CD14-positive monocyte (primary cell): ENCODE measurements at regions not wholly inside any gene's neighbourhood (a gene's known extent, or its start where the extent isn't known, plus 50 kb on each side); places are given as distances from the start of the nearest gene placed in this dataset.

Experiments
- DNase-seq, 3 donors: peaks; one replicate each; pipeline ENCODE4 v3.0.0-alpha.2; 2011 to 2022
- H2AFZ ChIP-seq: 2 replicates; pipeline ENCODE4 v1.6.0; 2012; ENCODE audit warnings: mild to moderate bottlenecking, low read depth, low read length, inconsistent platforms; ENCODE audit not compliant: insufficient read depth, poor library complexity, severe bottlenecking
- H3K27ac ChIP-seq, 2 donors: 1 replicate in 1 of 2; 2 replicates in 1 of 2; pipeline ENCODE4 v1.5.1; 2012 to 2013; ENCODE audit warnings: low read length in 2 of 2, control low read depth in 1 of 2, inconsistent platforms in 1 of 2, low read depth in 1 of 2, mild to moderate bottlenecking in 1 of 2
- H3K27me3 ChIP-seq, 2 donors: one replicate each; pipeline versions ENCODE4 v1.6.0 to v1.6.1; 2011 to 2013; ENCODE audit warnings: low read length in 2 of 2; ENCODE audit not compliant: control insufficient read depth in 2 of 2, insufficient read depth in 2 of 2
- H3K36me3 ChIP-seq, 2 donors: replicated peaks in 1 of 2; 1 replicate in 1 of 2; 2 replicates in 1 of 2; pipeline versions ENCODE4 v1.5.1 to v1.6.1; 2012 to 2013; ENCODE audit warnings: low read length in 2 of 2, control low read depth in 1 of 2, inconsistent platforms in 1 of 2, mild to moderate bottlenecking in 1 of 2; ENCODE audit not compliant: insufficient read depth in 2 of 2, control insufficient read depth in 1 of 2
- H3K4me1 ChIP-seq, 2 donors: 1 replicate in 1 of 2; 2 replicates in 1 of 2; pipeline versions ENCODE4 v1.5.1 to v1.6.1; 2012 to 2013; ENCODE audit warnings: low read length in 2 of 2, control low read depth in 1 of 2, inconsistent platforms in 1 of 2, mild to moderate bottlenecking in 1 of 2, moderate library complexity in 1 of 2; ENCODE audit not compliant: insufficient read depth in 2 of 2, control insufficient read depth in 1 of 2
- H3K4me2 ChIP-seq: replicated peaks from 2 replicates; pipeline ENCODE3; 2012; ENCODE audit warnings: low read length, moderate library complexity, mild to moderate bottlenecking; ENCODE audit not compliant: poor library complexity, severe bottlenecking; ENCODE audit errors: extremely low read depth
- H3K4me3 ChIP-seq, 3 experiments: fragments of 200-600 bp in 1 of 3; sonication (generic) in 1 of 3; replicated peaks in 1 of 3; 1 replicate in 2 of 3; 2 replicates in 1 of 3; pipeline ENCODE4 v1.5.1; 2011 to 2013; ENCODE audit warnings: low read length in 3 of 3, mild to moderate bottlenecking in 3 of 3, control low read depth in 2 of 3, low read depth in 2 of 3, inconsistent platforms in 1 of 3, moderate library complexity in 1 of 3
- H3K79me2 ChIP-seq: 2 replicates; pipeline ENCODE4 v1.6.0; 2012; ENCODE audit warnings: mild to moderate bottlenecking, control low read depth, inconsistent platforms, low read length, moderate library complexity; ENCODE audit not compliant: insufficient read depth
- H3K9ac ChIP-seq: 2 replicates; pipeline ENCODE4 v1.6.0; 2017; ENCODE audit warnings: low read length, mild to moderate bottlenecking; ENCODE audit not compliant: insufficient read depth, poor library complexity, severe bottlenecking
- H3K9me3 ChIP-seq, 2 donors: replicated peaks in 1 of 2; 1 replicate in 1 of 2; 2 replicates in 1 of 2; pipeline versions ENCODE4 v1.5.1 to v1.6.1; 2012 to 2013; ENCODE audit warnings: low read length in 2 of 2, control low read depth in 1 of 2; ENCODE audit not compliant: control insufficient read depth in 1 of 2, insufficient read depth in 1 of 2
- H4K20me1 ChIP-seq: 2 replicates; pipeline ENCODE4 v1.6.0; 2012; ENCODE audit warnings: mild to moderate bottlenecking, low read length, control low read depth, moderate library complexity; ENCODE audit not compliant: insufficient read depth
- H3K27ac Mint-ChIP-seq, 7 donors: one replicate each; pipeline ENCODE4 v1.8.0; 2020; ENCODE audit warnings: mild to moderate bottlenecking in 7 of 7, mixed read lengths in 7 of 7, moderate library complexity in 6 of 7, inconsistent platforms in 2 of 7
- H3K27me3 Mint-ChIP-seq, 3 donors: one replicate each; pipeline ENCODE4 v1.8.0; 2021 to 2022; ENCODE audit warnings: low read depth in 3 of 3, mild to moderate bottlenecking in 3 of 3, mixed read lengths in 3 of 3, moderate library complexity in 3 of 3, inconsistent platforms in 1 of 3
- H3K36me3 Mint-ChIP-seq, 2 donors: one replicate each; pipeline ENCODE4 v1.8.0; 2020; ENCODE audit warnings: mixed read lengths in 2 of 2, inconsistent platforms in 1 of 2, mild to moderate bottlenecking in 1 of 2
- H3K4me1 Mint-ChIP-seq: one replicate; pipeline ENCODE4 v1.8.0; 2020; ENCODE audit warnings: mild to moderate bottlenecking, mixed read lengths
- H3K4me3 Mint-ChIP-seq, 2 donors: one replicate each; pipeline ENCODE4 v1.8.0; 2020; ENCODE audit warnings: mild to moderate bottlenecking in 2 of 2, mixed read lengths in 2 of 2, moderate library complexity in 1 of 2
- H3K9me3 Mint-ChIP-seq, 7 donors: one replicate each; pipeline ENCODE4 v1.8.0; 2020 to 2022; ENCODE audit warnings: mixed read lengths in 7 of 7, mild to moderate bottlenecking in 6 of 7, moderate library complexity in 6 of 7, inconsistent platforms in 2 of 7
- WGBS: methylation state at CpG from one replicate; pipeline ENCODE4 v1.1.5; 2013; ENCODE audit warnings: missing lambda C conversion rate; ENCODE audit not compliant: insufficient coverage; 5-methylcytosine and 5-hydroxymethylcytosine counted together
- intact Hi-C, 2 donors: fragments of 100-400 bp; cut with micrococcal nuclease; formaldehyde crosslinking; loops; one replicate each; pipeline versions ENCODE4 v1.15.0 to v1.15.1; 2023
- TF ChIP-seq, protein P1 (sequence below): fragments of 200-600 bp; IDR thresholded peaks from one replicate; pipeline ENCODE4 v1.8.0; 2022; ENCODE audit warnings: antibody characterized with exemption, mild to moderate bottlenecking

DNA sequence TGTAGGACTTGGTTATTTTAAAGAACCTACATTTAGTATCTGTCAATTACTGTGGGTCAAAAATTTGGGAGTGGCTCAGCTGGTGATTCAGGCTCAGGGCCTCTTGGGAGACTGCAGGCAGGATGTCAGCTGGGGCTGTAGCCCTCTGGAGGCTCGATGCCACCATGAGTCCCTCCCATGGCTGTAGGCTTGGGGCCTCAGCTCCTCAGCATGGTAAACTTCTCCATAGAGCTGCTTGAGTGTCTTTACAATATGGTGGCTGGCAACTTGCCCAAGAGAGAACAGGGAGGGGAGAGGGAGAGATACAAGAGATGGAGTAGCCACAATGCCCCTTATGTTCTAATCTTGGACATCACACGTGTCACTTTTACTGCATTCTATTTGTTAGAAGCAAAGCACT is 470.4 kb downstream of the CDH26 start:
- Histone ChIP-seq H3K27ac (no peak overlapping the region), H3K36me3 (no peaks in the 10 kb centered on the region), H3K9ac (no peak overlapping the region), H3K4me2 (no peak overlapping the region), H3K4me3 (no peak overlapping the region), H3K79me2 (no peaks in the 10 kb centered on the region), H3K27me3 (no peaks in the 10 kb centered on the region), H2AFZ (no peak overlapping the region), H4K20me1 (no peaks in the 10 kb centered on the region), H3K4me1 (no peaks in the 10 kb centered on the region), H3K9me3 (no peaks in the 10 kb centered on the region)
- no peak for DNase-seq
- Mint-ChIP-seq H3K4me3 (no peak overlapping the region), H3K27me3 (peaks cover 2 to 8% (median 6%) of the 10 kb centered on the region in 3 donors), H3K9me3 (peaks cover 0 to 5% (median 0%) of the 10 kb centered on the region in 7 donors), H3K36me3 (no peaks in the 10 kb centered on the region), H3K27ac (no peak overlapping the region), H3K4me1 (no peaks in the 10 kb centered on the region)
- TF ChIP-seq, protein P1, sequence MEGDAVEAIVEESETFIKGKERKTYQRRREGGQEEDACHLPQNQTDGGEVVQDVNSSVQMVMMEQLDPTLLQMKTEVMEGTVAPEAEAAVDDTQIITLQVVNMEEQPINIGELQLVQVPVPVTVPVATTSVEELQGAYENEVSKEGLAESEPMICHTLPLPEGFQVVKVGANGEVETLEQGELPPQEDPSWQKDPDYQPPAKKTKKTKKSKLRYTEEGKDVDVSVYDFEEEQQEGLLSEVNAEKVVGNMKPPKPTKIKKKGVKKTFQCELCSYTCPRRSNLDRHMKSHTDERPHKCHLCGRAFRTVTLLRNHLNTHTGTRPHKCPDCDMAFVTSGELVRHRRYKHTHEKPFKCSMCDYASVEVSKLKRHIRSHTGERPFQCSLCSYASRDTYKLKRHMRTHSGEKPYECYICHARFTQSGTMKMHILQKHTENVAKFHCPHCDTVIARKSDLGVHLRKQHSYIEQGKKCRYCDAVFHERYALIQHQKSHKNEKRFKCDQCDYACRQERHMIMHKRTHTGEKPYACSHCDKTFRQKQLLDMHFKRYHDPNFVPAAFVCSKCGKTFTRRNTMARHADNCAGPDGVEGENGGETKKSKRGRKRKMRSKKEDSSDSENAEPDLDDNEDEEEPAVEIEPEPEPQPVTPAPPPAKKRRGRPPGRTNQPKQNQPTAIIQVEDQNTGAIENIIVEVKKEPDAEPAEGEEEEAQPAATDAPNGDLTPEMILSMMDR = no peak
- intact Hi-C loops = no loop called here
- no CpG with 5 or more reads among the region's 2 CpGs for WGBS

DNA sequence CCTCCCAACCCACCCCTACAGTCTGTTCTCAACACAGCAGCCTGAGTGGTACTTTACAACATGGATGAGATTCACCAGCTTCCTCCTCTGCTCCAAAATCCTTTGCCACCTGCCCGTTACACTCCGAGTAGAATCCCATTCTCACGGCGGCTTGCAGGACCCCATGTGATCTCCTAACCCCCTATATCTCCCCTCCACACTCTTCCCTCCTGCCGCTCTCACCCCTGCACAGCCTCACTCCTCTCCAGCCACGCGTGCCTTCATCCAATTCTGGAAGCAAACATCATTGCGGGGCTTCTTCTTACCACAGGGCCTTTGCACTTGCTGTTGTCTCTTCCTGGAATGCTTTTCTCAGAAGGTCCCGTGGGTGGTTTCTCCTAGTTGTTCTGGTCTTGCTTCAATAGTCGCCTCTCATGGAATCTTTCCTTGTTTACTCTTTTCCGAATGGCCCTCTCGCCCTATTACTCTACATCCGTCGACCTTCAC is 472.3 kb downstream of the CDH26 start:
- H3K27me3 ChIP-seq = no peaks in the 10 kb centered on the region
- Mint-ChIP-seq H3K27me3 (peaks cover 2 to 8% (median 4%) of the 10 kb centered on the region in 3 donors), H3K4me3 (no peak overlapping the region), H3K36me3 (no peaks in the 10 kb centered on the region), H3K9me3 (peaks cover 0 to 5% (median 0%) of the 10 kb centered on the region in 7 donors), H3K4me1 (no peaks in the 10 kb centered on the region), H3K27ac (no peak overlapping the region)
- H3K4me2 ChIP-seq = no peak overlapping the region
- TF ChIP-seq, protein P1 = no peak
- H3K4me1 ChIP-seq = no peaks in the 10 kb centered on the region
- WGBS = 95% methylated on average over 13 of the region's 14 CpGs
- H2AFZ ChIP-seq = no peak overlapping the region
- H3K9ac ChIP-seq = no peak overlapping the region
- H4K20me1 ChIP-seq = no peaks in the 10 kb centered on the region
- no peaks in the 10 kb centered on the region for H3K9me3 ChIP-seq
- intact Hi-C loops = no loop called here
- H3K4me3 ChIP-seq = no peak overlapping the region
- no peak overlapping the region for H3K27ac ChIP-seq
- no peaks in the 10 kb centered on the region for H3K36me3 ChIP-seq
- no peak for DNase-seq
- no peaks in the 10 kb centered on the region for H3K79me2 ChIP-seq
